Inferior parietal cortex (tissue), 1 donor: ENCODE measurements at regions not wholly inside any gene's neighbourhood (a gene's known extent, or its start where the extent isn't known, plus 50 kb on each side); places are given as distances from the start of the nearest gene placed in this dataset.
"Not testable (repeated sequence)": the region's sequence is repeated elsewhere in the genome, so short reads cannot be mapped to it uniquely, and the experiment has no call there.

Experiments
- DNase-seq: peaks from one replicate; pipeline ENCODE4 v3.0.0-alpha.2; 2016; ENCODE audit errors: extremely low spot score

DNA sequence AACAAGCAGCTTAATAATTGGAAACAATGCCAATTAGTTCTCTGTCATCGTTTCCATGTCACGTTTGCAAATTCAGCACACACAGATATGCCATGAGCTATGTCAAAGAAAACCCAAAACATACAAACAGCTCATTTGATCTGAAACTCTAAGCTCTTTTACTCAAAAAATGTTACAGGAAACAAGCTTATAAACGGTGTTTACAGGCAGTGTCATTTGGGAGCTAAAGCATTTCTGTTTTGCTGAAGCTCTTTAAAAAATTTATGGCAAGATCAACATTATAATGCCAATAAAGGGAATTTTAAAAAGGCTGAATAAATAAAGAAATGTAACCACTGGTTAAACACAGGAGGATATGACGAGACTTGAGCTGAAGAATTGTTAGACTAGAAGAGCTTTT is 94.0 kb upstream of the HS3ST2 start:
- DNase-seq: no peak

GRCh38 chr16:22721511-22722100 is 92.4 kb upstream of the HS3ST2 start:
- no peak for DNase-seq

DNA sequence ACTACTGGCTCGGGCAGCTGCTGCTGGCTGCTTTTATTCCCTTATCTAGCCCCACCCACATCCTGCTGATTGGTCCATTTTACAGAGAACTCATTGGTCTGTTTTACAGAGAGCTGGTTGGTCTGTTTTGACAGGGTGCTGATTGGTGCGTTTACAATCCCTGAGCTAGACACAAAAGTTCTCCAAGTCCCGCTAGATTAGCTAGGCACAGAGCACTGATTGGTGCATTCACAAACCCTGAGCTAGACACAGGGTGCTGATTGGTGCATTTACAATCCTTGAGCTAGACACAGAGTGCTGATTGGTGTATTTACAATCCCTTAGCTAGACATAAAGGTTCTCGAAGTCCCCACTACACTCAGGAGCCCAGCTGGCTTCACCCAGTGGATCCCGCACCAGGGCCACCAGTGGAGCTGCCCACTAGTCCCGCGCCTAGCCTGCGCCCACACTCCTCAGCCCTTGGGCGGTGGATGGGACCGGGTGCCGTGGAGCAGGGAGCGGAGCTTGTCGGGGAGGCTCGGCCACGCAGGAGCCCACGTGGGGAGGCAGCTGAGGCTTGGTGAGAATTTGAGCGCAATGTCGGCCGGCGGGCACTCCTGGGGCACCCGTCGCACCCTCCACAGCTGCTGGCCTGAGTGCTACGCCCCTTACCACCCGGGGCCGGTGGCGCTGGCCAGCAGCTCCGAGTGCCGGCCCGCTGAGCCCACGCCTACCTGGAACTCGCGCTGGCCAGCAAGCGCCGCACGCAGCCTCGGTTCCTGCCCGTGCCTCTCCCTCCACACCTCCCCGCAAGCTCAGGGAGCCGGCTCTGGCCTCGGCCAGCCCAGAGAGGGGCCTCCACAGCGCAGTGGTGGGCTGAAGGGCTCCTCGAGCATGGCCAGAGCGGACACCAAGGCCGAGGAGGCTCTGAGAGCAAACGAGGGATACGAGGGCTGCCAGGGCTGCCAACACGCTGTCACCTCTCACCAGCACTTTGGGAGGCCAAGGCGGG is 91.1 kb upstream of the HS3ST2 start:
- DNase-seq: not testable (repeated sequence)

- DNase-seq: no peak
These were observed 87.1 kb upstream of the HS3ST2 start for GRCh38 chr16:22726868-22727267.

GRCh38 chr16:22727285-22728166 is 86.4 kb upstream of the HS3ST2 start:
- DNase-seq: no peak

DNA sequence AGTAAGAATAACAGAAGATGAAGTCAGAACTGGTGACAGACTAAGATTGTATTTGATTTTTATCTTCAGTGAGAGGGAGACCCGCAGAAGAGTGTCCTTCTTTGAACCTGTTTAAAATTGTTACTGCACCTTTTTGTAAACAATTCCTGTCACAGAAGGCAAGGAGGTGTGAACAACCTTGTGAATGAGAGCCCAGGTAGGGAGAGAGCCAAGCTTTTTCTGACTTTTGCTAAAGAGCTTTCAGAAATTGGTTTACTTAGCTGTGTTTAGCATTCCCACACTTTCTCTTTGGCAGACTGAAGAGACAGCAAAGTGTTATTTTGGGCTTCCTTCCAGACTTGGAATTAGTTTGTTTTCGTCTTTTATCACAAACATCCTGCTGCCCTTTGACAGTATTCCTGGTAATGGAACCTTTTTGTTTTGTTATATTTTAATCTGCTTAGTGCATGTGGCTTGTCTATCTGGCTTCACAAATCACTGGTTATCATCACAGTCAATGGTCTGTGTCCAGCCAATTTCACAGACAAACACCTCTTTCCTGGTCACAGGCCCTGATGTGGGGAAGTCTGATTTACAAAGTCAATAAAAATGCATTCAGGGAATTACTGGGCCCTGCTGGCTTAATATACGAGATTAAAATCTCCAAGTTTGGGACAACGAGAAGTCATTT is 85.7 kb upstream of the HS3ST2 start:
- no peak for DNase-seq

DNA sequence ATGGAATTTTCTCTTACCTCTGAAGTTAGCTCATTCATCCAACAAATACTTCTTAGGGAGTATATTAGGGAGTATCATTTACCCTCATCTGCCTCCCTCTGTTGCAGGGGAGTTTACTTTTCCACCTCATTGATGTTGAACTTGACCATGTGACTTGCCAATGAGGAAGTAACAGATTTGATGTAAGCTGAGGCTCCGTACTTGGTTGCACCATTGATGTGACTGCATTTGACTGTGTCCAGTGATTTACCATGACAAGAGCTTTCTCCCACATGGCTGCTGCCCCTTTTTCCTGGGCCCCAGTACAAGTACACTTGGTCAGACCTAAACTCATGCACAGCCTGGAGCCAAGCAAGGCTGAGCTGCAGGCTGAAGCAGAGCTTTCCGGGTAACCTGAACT is 81.6 kb upstream of the HS3ST2 start:
- DNase-seq: no peak

DNA sequence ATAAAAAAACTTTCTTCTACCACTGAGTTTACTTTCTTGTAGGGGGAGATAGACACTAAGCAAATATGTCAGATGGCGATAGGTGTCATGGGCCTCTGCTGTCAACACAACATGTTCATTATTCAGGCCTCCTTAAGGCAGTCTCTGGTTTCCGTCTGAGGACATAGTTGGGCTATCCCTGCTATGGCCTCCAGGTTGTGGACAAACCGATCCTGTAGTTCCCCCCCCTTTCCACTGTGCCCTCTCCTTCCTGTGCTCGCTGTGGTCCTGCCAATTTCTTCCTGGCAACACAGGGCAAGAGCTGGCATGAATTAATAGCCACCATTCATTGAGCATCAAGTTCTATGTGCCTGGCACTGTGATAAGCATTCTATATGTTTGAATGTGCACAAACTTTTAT is 81.0 kb upstream of the HS3ST2 start:
- DNase-seq: no peak

- DNase-seq: no peak
These were observed 79.6 kb upstream of the HS3ST2 start for GRCh38 chr16:22734368-22734767.

DNA sequence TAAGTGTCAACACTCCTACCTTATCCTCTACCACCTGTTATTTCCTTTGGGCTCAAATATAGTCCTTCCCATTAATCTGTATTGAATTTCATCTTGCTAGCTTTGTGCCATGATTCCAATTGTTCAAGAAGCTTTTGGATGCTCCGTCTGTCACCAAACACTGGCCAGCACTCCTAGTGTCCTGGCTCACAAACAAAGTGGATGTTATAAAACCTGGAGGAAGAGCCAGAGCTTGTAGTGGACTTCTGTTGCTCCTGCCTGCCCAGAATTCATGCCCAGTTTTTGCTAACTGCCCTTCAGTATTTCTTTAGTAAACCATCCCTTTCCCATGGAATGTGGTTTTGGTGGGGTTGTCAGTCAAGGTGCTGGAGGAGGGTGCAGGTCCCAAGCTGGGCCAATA is 77.2 kb upstream of the HS3ST2 start:
- no peak for DNase-seq

- peak; percentile 9 for DNase-seq
These were observed 74.9 kb upstream of the HS3ST2 start for GRCh38 chr16:22739077-22739476.

GRCh38 chr16:22743401-22743800 is 70.6 kb upstream of the HS3ST2 start:
- no peak for DNase-seq

- no peak for DNase-seq
These were observed 62.8 kb upstream of the HS3ST2 start for GRCh38 chr16:22751104-22751667.

DNA sequence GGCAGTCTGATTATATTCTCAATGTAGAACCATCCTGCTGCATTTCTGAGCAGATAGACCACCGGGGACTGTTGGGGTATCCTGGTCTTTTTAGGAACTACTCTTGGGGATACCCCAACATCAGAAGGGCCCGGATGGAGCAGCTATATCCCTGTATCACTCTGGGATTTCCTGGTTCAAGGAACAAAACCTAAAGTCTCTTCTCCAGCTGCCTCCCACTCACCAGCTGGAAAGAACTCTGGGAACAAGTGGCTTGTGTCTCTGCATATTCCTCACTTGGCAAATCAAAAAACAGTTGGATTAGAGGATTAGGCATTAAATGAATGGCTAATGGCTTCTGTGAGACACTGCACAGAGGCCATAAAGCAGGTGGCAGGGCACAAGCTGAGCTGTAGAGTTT is 62.3 kb upstream of the HS3ST2 start:
- DNase-seq: peak; percentile 29

- DNase-seq: no peak
These were observed 60.5 kb upstream of the HS3ST2 start for GRCh38 chr16:22753451-22753850.

- no peak for DNase-seq
These were observed 59.4 kb upstream of the HS3ST2 start for GRCh38 chr16:22754577-22754976.

DNA sequence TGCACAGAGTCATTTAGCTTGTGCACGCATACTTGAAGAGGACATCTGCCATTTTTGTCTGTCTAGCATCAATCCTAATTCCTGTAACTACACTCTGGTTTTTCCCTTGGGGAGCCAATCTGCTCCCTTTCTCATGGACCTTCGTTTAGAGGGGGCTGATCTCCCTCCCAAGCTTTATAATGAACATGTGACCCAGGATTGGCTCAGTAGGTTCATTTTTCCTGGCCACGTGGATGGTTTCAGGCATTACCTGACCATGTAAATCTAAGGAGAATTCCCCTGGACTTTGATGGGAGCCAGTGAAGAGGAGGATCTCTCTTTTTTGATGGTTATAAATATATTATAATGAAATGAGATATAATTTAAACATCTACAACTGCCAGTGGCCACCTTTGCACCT is 56.8 kb upstream of the HS3ST2 start:
- DNase-seq: no peak

DNA sequence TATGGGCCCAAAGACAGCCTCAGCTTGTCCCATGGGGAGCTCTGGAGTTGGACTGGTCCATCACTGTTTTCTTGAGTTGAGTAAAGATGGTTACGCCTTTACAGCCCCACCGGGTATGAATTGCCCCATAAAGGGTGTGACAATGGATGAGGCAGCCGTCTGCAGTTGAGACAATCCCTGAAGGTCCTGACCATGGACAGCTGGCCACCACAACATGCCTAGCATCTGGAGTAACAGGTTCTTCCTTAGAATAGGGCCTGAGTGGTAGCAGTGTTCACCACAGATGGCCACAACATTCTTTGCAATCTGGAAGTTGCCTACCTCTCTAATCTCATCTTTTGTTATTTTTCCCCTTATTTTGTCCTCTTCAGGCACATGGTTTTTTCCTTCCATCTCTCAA is 51.5 kb upstream of the HS3ST2 start:
- no peak for DNase-seq

- DNase-seq: no peak
These were observed 50.4 kb upstream of the HS3ST2 start for GRCh38 chr16:22763437-22764080.
